PC-9 (cell line): ENCODE measurements at regions not wholly inside any gene's neighbourhood (a gene's known extent, or its start where the extent isn't known, plus 50 kb on each side); places are given as distances from the start of the nearest gene placed in this dataset.

Source experiments
- BruUV-seq: library from RNA; stranded (reverse); fragments of 400-500 nt; replicated peaks from 2 replicates; lab custom pipeline; 2021; lab: Mats Ljungman, UMichigan
- CTCF ChIA-PET: fragments of 300-600 bp; sonication (Branson Sonifier 250); formaldehyde crosslinking; loops from one replicate; lab custom pipeline; 2022; ENCODE audit warnings: antibody characterized with exemption; lab: Charles Lee
- POLR2A ChIA-PET: fragments of 300-600 bp; sonication (Branson Sonifier 250); formaldehyde crosslinking; loops from one replicate; lab custom pipeline; 2022; ENCODE audit warnings: antibody characterized with exemption; ENCODE audit not compliant: unreplicated experiment; lab: Charles Lee
- DNase-seq, 2 experiments: peaks; one replicate each; pipeline versions ENCODE4 v3.0.0 to v3.0.0-alpha.2; 2015 to 2022; ENCODE audit warnings: mixed read lengths in 1 of 2
- H2AFZ ChIP-seq: fragments of 200-600 bp; sonication (generic); 2 replicates; pipeline ENCODE4 v1.8.1; 2017; ENCODE audit warnings: antibody characterized with exemption
- H3F3A ChIP-seq: fragments of 200-600 bp; sonication (generic); 2 replicates; pipeline ENCODE4 v1.8.1; 2017; ENCODE audit warnings: antibody characterized with exemption, mild to moderate bottlenecking, low read depth; ENCODE audit not compliant: insufficient read depth
- H3K27ac ChIP-seq: fragments of 200-600 bp; sonication (generic); 2 replicates; pipeline ENCODE4 v1.6.1; 2016; ENCODE audit warnings: mixed run types
- H3K27me3 ChIP-seq: fragments of 200-600 bp; sonication (generic); 2 replicates; pipeline ENCODE4 v1.6.1; 2016; ENCODE audit warnings: low read depth, mixed run types; ENCODE audit not compliant: insufficient read depth
- H3K36me3 ChIP-seq: fragments of 200-600 bp; sonication (generic); 2 replicates; pipeline ENCODE4 v1.6.1; 2016; ENCODE audit warnings: low read depth, mixed run types
- H3K4me1 ChIP-seq: fragments of 200-600 bp; sonication (generic); replicated peaks from 2 replicates; pipeline ENCODE4 v1.6.1; 2016; ENCODE audit warnings: mixed run types; ENCODE audit not compliant: insufficient read depth
- H3K4me2 ChIP-seq: fragments of 200-600 bp; sonication (generic); 2 replicates; pipeline ENCODE4 v1.6.1; 2017; ENCODE audit warnings: mixed run types
- H3K4me3 ChIP-seq: fragments of 200-600 bp; sonication (generic); 2 replicates; pipeline ENCODE4 v1.6.1; 2016; ENCODE audit warnings: mixed run types
- H3K79me2 ChIP-seq: fragments of 200-600 bp; sonication (generic); 2 replicates; pipeline ENCODE4 v1.6.1; 2017; ENCODE audit warnings: low read depth, mixed run types
- H3K9me2 ChIP-seq: fragments of 200-600 bp; sonication (generic); 2 replicates; pipeline ENCODE4 v1.8.1; 2017; ENCODE audit warnings: mild to moderate bottlenecking; ENCODE audit not compliant: insufficient read depth
- H3K9me3 ChIP-seq: fragments of 200-600 bp; sonication (generic); 2 replicates; pipeline ENCODE4 v1.8.1; 2016; ENCODE audit warnings: low read depth; ENCODE audit not compliant: insufficient read depth
- H4K20me1 ChIP-seq: fragments of 200-600 bp; sonication (generic); 2 replicates; pipeline ENCODE4 v1.8.1; 2017; ENCODE audit not compliant: insufficient read depth
- EZH2 ChIP-seq: fragments of 200-600 bp; sonication (generic); IDR thresholded peaks from 2 replicates; pipeline ENCODE4 v1.8.0; 2017; ENCODE audit warnings: antibody characterized with exemption, low read depth
- intact Hi-C: fragments of 100-400 bp; cut with micrococcal nuclease; formaldehyde crosslinking; loops from one replicate; pipeline ENCODE4 v1.10.0; 2022; ENCODE audit not compliant: unreplicated experiment
- TF ChIP-seq, protein P1 (sequence below): fragments of 200-600 bp; sonication (generic); conservative IDR thresholded peaks from 2 replicates; pipeline ENCODE4 v1.6.1; 2017; ENCODE audit warnings: mixed run types, antibody characterized with exemption, mild to moderate bottlenecking, moderate library complexity

DNA sequence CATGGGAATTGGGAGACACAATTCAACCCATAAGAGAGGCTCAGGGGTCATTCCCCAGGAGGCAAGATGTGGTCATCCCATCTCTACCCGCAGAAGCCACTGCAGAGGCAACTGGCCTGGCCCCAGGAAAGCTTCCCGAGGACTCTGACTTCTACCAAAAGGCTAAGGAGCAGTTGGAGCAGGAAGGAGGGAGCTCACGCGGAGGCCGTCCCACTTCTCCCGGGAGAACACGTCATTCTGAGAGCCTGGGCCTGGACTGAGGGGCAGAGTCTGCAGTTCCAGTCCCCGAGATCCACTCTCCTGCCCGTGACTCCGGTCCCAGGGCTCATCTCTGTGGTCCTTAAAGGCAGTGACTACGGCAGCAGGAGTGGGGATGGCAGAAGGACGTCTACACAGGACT is 69.0 kb upstream of the TAF1B start:
- Histone ChIP-seq H3F3A (no peaks in the 10 kb centered on the region), H3K4me1 (no peaks in the 10 kb centered on the region), H3K4me3 (no peak overlapping the region), H3K27ac (no peak overlapping the region), H3K27me3 (no peaks in the 10 kb centered on the region), H3K9me2 (no peaks in the 10 kb centered on the region), H3K36me3 (no peaks in the 10 kb centered on the region), H2AFZ (no peak overlapping the region), H3K79me2 (no peaks in the 10 kb centered on the region), H3K9me3 (no peaks in the 10 kb centered on the region), H3K4me2 (no peak overlapping the region), H4K20me1 (no peaks in the 10 kb centered on the region)
- CTCF ChIA-PET = no interaction called here
- no peak for TF ChIP-seq EZH2
- TF ChIP-seq, protein P1, sequence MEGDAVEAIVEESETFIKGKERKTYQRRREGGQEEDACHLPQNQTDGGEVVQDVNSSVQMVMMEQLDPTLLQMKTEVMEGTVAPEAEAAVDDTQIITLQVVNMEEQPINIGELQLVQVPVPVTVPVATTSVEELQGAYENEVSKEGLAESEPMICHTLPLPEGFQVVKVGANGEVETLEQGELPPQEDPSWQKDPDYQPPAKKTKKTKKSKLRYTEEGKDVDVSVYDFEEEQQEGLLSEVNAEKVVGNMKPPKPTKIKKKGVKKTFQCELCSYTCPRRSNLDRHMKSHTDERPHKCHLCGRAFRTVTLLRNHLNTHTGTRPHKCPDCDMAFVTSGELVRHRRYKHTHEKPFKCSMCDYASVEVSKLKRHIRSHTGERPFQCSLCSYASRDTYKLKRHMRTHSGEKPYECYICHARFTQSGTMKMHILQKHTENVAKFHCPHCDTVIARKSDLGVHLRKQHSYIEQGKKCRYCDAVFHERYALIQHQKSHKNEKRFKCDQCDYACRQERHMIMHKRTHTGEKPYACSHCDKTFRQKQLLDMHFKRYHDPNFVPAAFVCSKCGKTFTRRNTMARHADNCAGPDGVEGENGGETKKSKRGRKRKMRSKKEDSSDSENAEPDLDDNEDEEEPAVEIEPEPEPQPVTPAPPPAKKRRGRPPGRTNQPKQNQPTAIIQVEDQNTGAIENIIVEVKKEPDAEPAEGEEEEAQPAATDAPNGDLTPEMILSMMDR = no peak
- no TSS peak for BruUV-seq
- intact Hi-C loops = no loop called here
- no peak for DNase-seq
- POLR2A ChIA-PET = interaction anchor here (0.5 kb wide), 1 partner anchor 10 kb away, joined by 3 read pairs; no protein-coding TSS in a partner anchor

DNA sequence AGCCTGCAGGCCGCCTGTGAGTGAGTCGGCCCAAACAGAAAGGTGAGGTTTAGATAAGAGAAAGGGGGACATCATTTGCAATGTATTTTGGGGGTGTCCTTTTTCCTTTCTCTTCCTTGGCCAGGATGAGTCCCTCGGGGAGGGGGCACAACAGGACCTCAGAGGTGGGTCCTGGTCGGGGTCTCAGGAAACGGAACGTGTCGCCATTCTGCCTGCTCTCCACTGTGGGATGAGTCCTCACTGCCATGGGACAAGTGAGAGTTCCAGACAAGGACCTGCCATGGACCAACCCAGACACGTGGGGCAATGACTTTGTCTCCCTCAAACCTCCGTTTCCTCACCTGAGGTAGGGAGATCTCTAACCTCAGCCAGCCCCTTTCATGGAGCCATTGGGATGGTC is 67.9 kb upstream of the TAF1B start:
- Histone ChIP-seq H3K27me3 (no peaks in the 10 kb centered on the region), H3K9me2 (no peaks in the 10 kb centered on the region), H3K27ac (no peak overlapping the region), H3K9me3 (no peaks in the 10 kb centered on the region), H3F3A (no peaks in the 10 kb centered on the region; the same call in 1 of the 2 replicates), H3K36me3 (no peaks in the 10 kb centered on the region), H3K4me1 (no peaks in the 10 kb centered on the region), H3K4me3 (no peak overlapping the region), H2AFZ (no peak overlapping the region), H4K20me1 (no peaks in the 10 kb centered on the region), H3K4me2 (no peak overlapping the region), H3K79me2 (no peaks in the 10 kb centered on the region)
- intact Hi-C loops = no loop called here
- DNase-seq = no peak
- no peak for TF ChIP-seq EZH2
- TF ChIP-seq, protein P1 = no peak
- CTCF ChIA-PET = interaction anchor here (0.6 kb wide), 1 partner anchor 292 kb away, joined by 10 read pairs; no protein-coding TSS in a partner anchor
- BruUV-seq = no TSS peak
- POLR2A ChIA-PET = no interaction called here

DNA sequence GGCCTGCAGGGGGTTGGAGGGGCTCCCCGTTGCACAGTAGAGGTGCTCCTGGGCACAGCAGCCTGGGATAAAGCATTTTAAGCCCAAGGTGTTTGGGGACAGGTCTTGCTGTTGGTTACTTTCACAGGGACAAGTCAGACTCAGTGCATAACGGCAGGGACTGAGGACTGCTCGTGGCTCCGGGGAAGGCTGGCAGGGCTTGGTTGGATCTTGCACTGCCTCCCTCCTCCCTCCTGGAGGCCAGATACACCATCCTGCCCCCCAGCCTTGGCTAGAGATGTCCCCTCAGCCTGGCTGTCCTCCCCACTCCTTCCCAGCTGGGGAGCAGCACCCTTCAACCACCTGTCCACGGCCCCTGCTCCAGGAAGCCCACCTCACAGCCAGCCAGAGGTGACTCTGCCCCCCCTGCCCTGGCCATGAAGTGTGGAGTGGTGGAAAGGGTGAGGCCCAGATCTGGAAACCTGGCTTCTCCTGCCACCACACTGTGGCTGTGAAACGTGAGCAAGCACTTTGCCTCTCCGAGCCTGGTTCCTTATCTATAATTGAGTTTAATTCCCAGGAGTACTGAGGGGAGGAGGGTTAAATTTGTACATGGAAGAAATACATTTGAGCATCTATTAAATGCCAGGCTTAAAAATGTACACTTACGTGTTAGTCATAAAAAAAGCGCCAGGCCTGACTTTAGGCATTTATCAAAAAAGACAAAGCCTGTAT is 67.1 kb upstream of the TAF1B start:
- ChIA-PET CTCF (interaction anchor here (0.6 kb wide), 1 partner anchor 291 kb away, joined by 10 read pairs; no protein-coding TSS in a partner anchor), POLR2A (no interaction called here)
- BruUV-seq = no TSS peak
- Histone ChIP-seq H3K4me3 (no peak overlapping the region), H3F3A (no peaks in the 10 kb centered on the region; the same call in 1 of the 2 replicates), H3K9me2 (no peaks in the 10 kb centered on the region), H3K4me1 (peaks cover 1% of the 10 kb centered on the region), H3K9me3 (no peaks in the 10 kb centered on the region), H3K79me2 (no peaks in the 10 kb centered on the region), H3K27me3 (no peaks in the 10 kb centered on the region), H3K4me2 (no peak overlapping the region), H3K27ac (no peak overlapping the region), H4K20me1 (no peaks in the 10 kb centered on the region), H3K36me3 (no peaks in the 10 kb centered on the region), H2AFZ (no peak overlapping the region)
- no peak for TF ChIP-seq EZH2
- TF ChIP-seq, protein P1 = no peak
- DNase-seq = no peak
- intact Hi-C loops = no loop called here
